HFFc6 (cell line): ENCODE measurements at regions not wholly inside any gene's neighbourhood (a gene's known extent, or its start where the extent isn't known, plus 50 kb on each side); places are given as distances from the start of the nearest gene placed in this dataset.
"Not testable (repeated sequence)": the region's sequence is repeated elsewhere in the genome, so short reads cannot be mapped to it uniquely, and the experiment has no call there.

Experiments used
- DNase-seq: peaks from one replicate; pipeline ENCODE4 v3.0.0-alpha.2; 2018
- H3K27ac Mint-ChIP-seq: 2 replicates; pipeline ENCODE4 v1.8.0; 2020; ENCODE audit warnings: mild to moderate bottlenecking, mixed read lengths
- H3K27me3 Mint-ChIP-seq: 2 replicates; pipeline ENCODE4 v1.8.0; 2021; ENCODE audit warnings: mild to moderate bottlenecking, moderate library complexity, mixed read lengths; ENCODE audit not compliant: insufficient read depth
- H3K36me3 Mint-ChIP-seq: 2 replicates; pipeline ENCODE4 v1.8.0; 2021; ENCODE audit warnings: low read depth, mixed read lengths
- H3K4me1 Mint-ChIP-seq: 2 replicates; pipeline ENCODE4 v1.8.0; 2020; ENCODE audit warnings: low read depth, mixed read lengths
- H3K4me3 Mint-ChIP-seq: 2 replicates; pipeline ENCODE4 v1.8.0; 2020; ENCODE audit warnings: mild to moderate bottlenecking, moderate library complexity, mixed read lengths
- H3K9me3 Mint-ChIP-seq: 2 replicates; pipeline ENCODE4 v1.8.0; 2020; ENCODE audit warnings: mild to moderate bottlenecking, mixed read lengths
- TF ChIP-seq, protein P1 (sequence below): fragments of 200-600 bp; sonication (generic); IDR thresholded peaks from 2 replicates; pipeline ENCODE4 v1.5.0; 2021; ENCODE audit warnings: antibody characterized with exemption, mild to moderate bottlenecking

DNA sequence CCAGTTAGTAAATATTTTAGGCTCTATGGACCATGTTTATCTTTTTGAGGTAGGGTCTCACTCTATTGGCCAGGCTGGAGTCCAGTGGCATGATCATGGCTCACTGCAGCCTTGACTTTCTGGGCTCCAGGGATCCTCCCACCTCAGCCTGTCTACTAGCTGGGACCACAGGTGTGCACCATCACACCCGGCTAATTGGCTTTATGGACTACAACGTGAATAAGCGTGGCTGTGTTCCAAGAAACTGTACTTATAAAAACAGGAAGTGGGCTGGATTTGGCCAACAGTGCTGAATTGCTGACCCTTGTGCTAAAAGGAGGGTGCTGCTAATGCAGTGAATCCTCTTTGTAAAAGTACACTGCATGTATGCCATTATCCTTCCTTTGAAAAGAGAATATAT lies 111.7 kb upstream of the CDK13 start:
- H3K27ac Mint-ChIP-seq = no peak overlapping the region
- H3K4me3 Mint-ChIP-seq = no peak overlapping the region
- H3K9me3 Mint-ChIP-seq = no peaks in the 10 kb centered on the region
- H3K4me1 Mint-ChIP-seq = no peaks in the 10 kb centered on the region
- H3K36me3 Mint-ChIP-seq = no peaks in the 10 kb centered on the region
- TF ChIP-seq, protein P1, sequence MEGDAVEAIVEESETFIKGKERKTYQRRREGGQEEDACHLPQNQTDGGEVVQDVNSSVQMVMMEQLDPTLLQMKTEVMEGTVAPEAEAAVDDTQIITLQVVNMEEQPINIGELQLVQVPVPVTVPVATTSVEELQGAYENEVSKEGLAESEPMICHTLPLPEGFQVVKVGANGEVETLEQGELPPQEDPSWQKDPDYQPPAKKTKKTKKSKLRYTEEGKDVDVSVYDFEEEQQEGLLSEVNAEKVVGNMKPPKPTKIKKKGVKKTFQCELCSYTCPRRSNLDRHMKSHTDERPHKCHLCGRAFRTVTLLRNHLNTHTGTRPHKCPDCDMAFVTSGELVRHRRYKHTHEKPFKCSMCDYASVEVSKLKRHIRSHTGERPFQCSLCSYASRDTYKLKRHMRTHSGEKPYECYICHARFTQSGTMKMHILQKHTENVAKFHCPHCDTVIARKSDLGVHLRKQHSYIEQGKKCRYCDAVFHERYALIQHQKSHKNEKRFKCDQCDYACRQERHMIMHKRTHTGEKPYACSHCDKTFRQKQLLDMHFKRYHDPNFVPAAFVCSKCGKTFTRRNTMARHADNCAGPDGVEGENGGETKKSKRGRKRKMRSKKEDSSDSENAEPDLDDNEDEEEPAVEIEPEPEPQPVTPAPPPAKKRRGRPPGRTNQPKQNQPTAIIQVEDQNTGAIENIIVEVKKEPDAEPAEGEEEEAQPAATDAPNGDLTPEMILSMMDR = no peak
- no peak for DNase-seq
- H3K27me3 Mint-ChIP-seq = peaks cover 35% of the 10 kb centered on the region

DNA sequence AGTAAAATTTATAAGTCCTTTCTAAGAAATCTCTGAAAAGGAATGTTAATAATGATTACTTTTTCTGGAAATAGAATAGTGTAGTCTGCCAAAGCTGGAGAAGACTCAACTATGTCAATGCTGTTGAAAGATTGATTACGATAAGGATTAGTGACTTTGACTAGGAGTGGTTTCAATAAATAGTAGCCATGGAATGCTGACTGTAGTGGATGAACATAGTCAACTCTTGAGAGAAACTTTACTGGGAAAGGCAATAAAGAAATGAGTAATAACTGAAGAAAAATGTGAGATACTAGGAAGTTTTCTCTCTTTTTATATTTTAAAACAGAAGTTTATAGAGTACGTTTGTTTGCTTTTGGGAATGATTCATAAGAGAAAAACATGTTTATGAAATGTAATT lies 105.0 kb upstream of the CDK13 start:
- Mint-ChIP-seq H3K27me3 (peaks cover 23% of the 10 kb centered on the region), H3K9me3 (no peaks in the 10 kb centered on the region), H3K4me3 (no peak overlapping the region), H3K4me1 (no peaks in the 10 kb centered on the region), H3K36me3 (no peaks in the 10 kb centered on the region), H3K27ac (no peak overlapping the region)
- no peak for DNase-seq
- TF ChIP-seq, protein P1 = no peak

DNA sequence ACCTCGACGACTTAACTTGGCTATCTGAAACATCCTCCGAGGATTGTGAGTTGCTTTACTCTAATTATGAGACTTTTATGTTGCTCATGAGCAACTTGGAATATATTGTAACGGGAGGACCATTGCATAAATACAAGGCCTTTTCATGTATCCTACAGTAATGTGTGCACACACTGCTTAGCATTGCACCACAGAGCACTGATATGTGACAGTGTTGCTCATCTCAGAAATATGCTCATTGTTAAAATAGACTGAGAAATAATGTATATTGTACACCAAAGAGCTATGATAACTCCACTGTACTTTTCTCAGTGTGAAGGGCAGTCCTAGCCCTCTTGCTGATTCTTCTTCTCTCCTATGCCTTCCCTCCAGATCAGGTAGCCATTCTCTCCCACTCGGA lies 102.8 kb upstream of the CDK13 start:
- no peak overlapping the region for H3K4me3 Mint-ChIP-seq
- no peaks in the 10 kb centered on the region for H3K4me1 Mint-ChIP-seq
- H3K27me3 Mint-ChIP-seq = peaks cover 25% of the 10 kb centered on the region
- H3K9me3 Mint-ChIP-seq = no peaks in the 10 kb centered on the region
- no peak overlapping the region for H3K27ac Mint-ChIP-seq
- no peaks in the 10 kb centered on the region for H3K36me3 Mint-ChIP-seq
- DNase-seq = no peak
- TF ChIP-seq, protein P1 = no peak

DNA sequence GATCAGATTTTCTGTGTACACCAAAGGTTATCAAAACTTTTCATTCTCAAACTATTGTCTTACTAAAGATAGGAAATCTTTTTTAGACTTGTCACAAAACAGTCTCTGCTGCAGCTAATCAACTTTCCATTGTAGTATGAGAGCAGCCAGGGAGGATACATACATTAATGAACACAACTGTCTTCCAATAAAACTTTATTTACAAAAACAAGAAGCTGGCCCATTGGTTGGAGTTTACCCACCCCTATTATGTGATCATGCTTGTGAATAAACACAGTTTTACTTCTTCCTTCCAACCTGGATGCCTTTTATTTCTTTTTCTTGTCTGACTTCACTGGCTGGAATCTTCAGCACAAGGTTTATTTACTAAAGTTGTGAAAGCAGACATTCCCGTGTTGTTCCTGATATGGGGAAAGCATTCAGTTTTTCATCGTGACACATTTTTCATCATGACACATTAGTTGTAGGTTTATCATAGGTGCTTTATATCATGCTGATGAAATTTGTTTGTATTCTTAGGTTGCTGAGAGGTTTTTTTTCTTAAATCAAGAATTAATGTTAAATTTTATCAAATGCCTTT lies 98.5 kb upstream of the CDK13 start:
- Mint-ChIP-seq H3K36me3 (no peaks in the 10 kb centered on the region), H3K27me3 (peaks cover 37% of the 10 kb centered on the region), H3K4me3 (no peak overlapping the region), H3K4me1 (no peaks in the 10 kb centered on the region; the same call in 1 of the 2 replicates), H3K9me3 (no peaks in the 10 kb centered on the region), H3K27ac (no peak overlapping the region)
- no peak for DNase-seq
- TF ChIP-seq, protein P1 = no peak

DNA sequence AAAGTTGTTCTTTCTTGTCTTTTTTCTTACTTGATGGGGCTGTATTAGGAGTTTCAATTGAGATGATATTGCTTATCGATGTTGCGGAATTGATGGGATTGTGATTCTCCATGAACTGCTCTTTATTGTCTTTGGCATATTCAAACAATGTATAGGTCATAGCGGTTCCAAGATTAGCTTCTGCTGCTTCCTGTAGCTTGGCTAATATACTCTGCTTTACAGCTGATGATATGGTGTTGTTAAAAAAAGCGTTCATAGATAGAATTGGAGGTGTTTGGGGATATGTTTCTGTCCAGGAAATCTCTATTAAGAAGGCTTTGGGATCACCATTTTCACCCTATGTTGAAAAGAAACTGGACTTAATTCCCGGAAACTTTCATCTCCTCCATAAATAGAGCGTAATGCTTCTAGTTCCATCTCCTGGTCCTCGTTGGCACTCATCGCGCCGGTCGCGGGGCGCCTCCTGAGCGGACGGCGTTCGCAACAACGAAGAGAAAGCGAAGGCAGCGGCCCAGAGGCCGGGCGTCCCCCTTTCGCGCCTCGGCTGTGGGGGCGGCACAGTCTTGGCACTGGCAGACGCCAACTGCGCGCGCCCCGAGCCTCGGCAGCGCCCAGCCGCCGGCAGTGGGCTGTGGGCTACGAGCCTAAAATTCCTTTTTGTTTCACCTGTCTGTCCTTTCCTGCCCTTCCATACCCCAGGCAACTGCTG lies 95.3 kb upstream of the CDK13 start:
- peaks cover 41% of the 10 kb centered on the region for H3K27me3 Mint-ChIP-seq
- not testable (repeated sequence) for H3K27ac Mint-ChIP-seq, H3K4me1 Mint-ChIP-seq

DNA sequence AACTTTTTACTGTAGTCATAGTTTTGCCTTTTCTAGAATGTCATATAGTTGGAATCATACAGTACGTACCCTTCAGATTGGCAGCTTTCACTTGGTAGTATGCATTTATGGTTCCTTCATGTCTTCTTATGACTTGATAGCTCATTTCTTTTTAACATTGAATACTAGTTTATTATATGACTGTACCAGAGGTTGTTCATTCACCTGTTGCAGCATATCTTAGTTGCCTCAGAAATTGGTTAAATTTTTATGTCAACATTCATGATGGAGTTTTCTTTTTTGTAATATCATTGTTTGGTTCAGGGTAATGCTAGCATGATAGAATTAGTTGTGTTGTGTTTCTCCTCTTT lies 94.8 kb upstream of the CDK13 start:
- Mint-ChIP-seq H3K4me3 (0 out of 2 replicates have a peak overlapping the region, but pooled peaks have one; percentile 10), H3K4me1 (no peaks in the 10 kb centered on the region; the same call in 1 of the 2 replicates), H3K9me3 (no peaks in the 10 kb centered on the region), H3K27me3 (peaks cover 37% of the 10 kb centered on the region), H3K27ac (no peak overlapping the region), H3K36me3 (no peaks in the 10 kb centered on the region)
- TF ChIP-seq, protein P1 = no peak
- no peak for DNase-seq

More for the DNA sequence above, 95.3 kb upstream of the CDK13 start:
- not testable (repeated sequence) for H3K36me3 Mint-ChIP-seq, H3K9me3 Mint-ChIP-seq, DNase-seq
- 0 out of 2 replicates have a peak overlapping the region, but pooled peaks have one; percentile 10 for H3K4me3 Mint-ChIP-seq
